ENCODE measurements at regions not wholly inside any gene's neighbourhood (a gene's known extent, or its start where the extent isn't known, plus 50 kb on each side); places are given as distances from the start of the nearest gene placed in this dataset.

DNA sequence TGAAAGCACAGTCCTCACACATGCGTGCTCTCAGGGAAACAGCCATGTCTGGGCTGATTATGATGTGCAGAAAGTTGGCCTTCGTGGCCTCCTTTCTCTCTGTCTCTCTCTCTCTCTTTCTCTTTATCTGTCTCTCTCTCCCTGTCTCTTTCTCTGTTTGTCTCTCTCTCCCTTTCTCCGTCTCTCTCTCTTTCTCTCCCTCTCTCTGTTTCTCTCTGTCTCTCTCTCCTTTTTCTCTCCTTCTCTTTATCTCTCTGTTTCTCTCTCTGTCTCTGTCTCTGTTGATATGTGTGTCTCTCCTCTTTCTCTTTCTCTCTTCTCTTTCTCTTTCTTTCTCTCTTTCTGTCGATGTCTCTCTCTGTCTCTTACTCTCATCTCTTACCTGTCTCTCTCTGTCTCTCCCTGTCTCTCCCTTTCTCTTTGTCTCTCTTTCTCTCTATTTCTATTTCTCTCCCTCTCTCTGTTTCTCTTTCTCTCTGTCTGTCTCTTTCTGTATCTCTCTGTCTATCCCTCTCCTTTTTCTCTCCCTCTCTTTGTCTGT lies 105.4 kb upstream of the MPP7 start:
- TF ChIP-seq EZH2phosphoT487 (IDR thresholded peaks at IDR 0.05) (no peak), EZH2 (IDR thresholded peaks at IDR 0.05) (no peak)
- TF ChIP-seq, protein P1, sequence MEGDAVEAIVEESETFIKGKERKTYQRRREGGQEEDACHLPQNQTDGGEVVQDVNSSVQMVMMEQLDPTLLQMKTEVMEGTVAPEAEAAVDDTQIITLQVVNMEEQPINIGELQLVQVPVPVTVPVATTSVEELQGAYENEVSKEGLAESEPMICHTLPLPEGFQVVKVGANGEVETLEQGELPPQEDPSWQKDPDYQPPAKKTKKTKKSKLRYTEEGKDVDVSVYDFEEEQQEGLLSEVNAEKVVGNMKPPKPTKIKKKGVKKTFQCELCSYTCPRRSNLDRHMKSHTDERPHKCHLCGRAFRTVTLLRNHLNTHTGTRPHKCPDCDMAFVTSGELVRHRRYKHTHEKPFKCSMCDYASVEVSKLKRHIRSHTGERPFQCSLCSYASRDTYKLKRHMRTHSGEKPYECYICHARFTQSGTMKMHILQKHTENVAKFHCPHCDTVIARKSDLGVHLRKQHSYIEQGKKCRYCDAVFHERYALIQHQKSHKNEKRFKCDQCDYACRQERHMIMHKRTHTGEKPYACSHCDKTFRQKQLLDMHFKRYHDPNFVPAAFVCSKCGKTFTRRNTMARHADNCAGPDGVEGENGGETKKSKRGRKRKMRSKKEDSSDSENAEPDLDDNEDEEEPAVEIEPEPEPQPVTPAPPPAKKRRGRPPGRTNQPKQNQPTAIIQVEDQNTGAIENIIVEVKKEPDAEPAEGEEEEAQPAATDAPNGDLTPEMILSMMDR (IDR thresholded peaks at IDR 0.05), result no peak

Measured in neural progenitor cell (in vitro differentiated cells).